ENCODE measurements at regions not wholly inside any gene's neighbourhood (a gene's known extent, or its start where the extent isn't known, plus 50 kb on each side); places are given as distances from the start of the nearest gene placed in this dataset.

DNA sequence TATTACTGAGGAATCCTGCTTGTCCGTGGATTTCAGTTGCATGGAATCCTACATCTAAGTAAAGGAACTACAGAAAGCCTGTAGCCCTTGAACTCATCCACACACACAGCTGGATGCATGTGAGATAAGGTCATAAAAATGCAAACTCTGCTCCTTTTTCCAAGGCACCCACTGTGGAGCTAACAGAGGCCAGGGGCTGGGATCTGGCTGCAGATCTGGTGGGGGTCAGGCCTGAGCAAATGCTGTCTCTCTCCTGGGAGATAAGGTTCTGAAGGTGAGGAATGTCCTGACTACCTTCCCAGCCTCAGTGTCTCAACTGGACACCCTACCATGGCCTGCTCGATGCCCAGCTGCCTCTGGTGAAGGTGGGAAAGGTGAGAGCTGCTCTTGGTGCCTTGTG lies 321.5 kb downstream of the LRFN2 start:
- H3K27ac ChIP-seq = no peak overlapping the region
- H3K4me1 ChIP-seq = no peaks in the 10 kb centered on the region
- no peaks in the 10 kb centered on the region for H3K36me3 ChIP-seq
- intact Hi-C loops (cut with DNase I; ENCODE audit: low total_unique reads) = no loop called here
- DNase-seq = no peak
- no peak overlapping the region for H3K4me3 ChIP-seq
- H3K27me3 ChIP-seq (replicated peaks in 1 of 7) = peaks cover 0 to 7% (median 0%) of the 10 kb centered on the region in 7 donors
- no peaks in the 10 kb centered on the region for H3K9me3 ChIP-seq
- TF ChIP-seq POLR2AphosphoS5 (IDR thresholded peaks at IDR 0.05) (no peak), POLR2A (IDR thresholded peaks at IDR 0.05) (no peak)
- TF ChIP-seq, protein P1, sequence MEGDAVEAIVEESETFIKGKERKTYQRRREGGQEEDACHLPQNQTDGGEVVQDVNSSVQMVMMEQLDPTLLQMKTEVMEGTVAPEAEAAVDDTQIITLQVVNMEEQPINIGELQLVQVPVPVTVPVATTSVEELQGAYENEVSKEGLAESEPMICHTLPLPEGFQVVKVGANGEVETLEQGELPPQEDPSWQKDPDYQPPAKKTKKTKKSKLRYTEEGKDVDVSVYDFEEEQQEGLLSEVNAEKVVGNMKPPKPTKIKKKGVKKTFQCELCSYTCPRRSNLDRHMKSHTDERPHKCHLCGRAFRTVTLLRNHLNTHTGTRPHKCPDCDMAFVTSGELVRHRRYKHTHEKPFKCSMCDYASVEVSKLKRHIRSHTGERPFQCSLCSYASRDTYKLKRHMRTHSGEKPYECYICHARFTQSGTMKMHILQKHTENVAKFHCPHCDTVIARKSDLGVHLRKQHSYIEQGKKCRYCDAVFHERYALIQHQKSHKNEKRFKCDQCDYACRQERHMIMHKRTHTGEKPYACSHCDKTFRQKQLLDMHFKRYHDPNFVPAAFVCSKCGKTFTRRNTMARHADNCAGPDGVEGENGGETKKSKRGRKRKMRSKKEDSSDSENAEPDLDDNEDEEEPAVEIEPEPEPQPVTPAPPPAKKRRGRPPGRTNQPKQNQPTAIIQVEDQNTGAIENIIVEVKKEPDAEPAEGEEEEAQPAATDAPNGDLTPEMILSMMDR (IDR thresholded peaks at IDR 0.05 in 8 of 11, conservative IDR thresholded peaks at IDR 0.05 in 3 of 11) = no peak
- 49 to 74% (median 72%) methylated on average over 2 of the region's 2 CpGs for WGBS, 5 donors

DNA sequence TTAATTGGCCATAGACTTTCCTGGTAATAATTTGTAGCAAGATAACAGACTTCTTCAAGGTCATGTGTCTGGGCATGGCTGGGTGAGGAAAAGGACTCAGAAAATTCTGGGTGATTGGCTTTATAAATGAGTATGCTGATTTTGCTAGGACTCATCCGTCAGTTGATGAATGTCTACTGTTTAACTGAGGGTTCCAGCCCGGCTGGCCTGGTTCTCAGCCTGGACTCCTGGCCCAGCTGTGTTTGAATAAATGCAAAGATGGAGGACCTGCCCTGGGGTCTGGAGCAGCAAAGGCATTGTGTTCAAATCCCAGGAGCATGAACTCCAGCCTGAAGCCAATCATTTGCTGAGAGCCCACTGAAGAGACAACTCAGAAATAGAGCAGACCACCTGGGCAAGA lies 323.2 kb downstream of the LRFN2 start:
- H3K4me3 ChIP-seq = no peak overlapping the region
- no peaks in the 10 kb centered on the region for H3K36me3 ChIP-seq
- H3K4me1 ChIP-seq = no peaks in the 10 kb centered on the region
- H3K27ac ChIP-seq = no peak overlapping the region
- H3K27me3 ChIP-seq (replicated peaks in 1 of 7) = peaks cover 0 to 5% (median 0%) of the 10 kb centered on the region in 7 donors
- intact Hi-C loops (cut with DNase I; ENCODE audit: low total_unique reads) = no loop called here
- TF ChIP-seq POLR2AphosphoS5 (IDR thresholded peaks at IDR 0.05) = no peak
- no peak for TF ChIP-seq POLR2A (IDR thresholded peaks at IDR 0.05)
- TF ChIP-seq, protein P1 (IDR thresholded peaks at IDR 0.05 in 8 of 11, conservative IDR thresholded peaks at IDR 0.05 in 3 of 11) = no peak
- 42 to 89% (median 47%) methylated on average over 1 to 2 of the region's 2 CpGs for whole genome bisulfite sequencing, 5 donors
- no peak for DNase-seq
- no peaks in the 10 kb centered on the region for H3K9me3 ChIP-seq

DNA sequence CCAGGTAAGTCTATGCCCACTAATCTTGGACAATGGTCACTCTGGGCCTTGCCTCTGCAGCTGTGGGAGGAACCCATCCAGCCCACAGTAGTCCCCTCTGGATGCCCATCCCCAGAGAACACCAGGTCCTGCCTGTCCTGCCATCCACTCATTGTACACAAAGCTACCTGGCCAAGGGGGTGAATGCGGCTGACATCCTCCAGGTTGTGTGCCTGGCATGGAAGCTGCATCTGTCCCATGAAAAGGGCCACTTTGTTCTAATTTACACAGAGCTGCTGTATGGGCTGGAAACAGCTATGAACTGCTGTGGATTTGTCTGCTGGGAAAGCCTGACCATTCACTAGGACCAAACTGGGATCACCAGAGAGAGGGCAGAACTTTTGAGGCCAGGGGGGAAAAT lies 324.8 kb downstream of the LRFN2 start:
- H3K4me3 ChIP-seq = no peak overlapping the region
- no peaks in the 10 kb centered on the region for H3K4me1 ChIP-seq
- peaks cover 0 to 12% (median 0%) of the 10 kb centered on the region in 7 donors for H3K27me3 ChIP-seq (replicated peaks in 1 of 7)
- 90 to 100% (median 97%) methylated on average over 1 of the region's 1 CpG; no CpG with 5 or more reads in 2 of the 5 donors for WGBS, 5 donors
- intact Hi-C loops (cut with DNase I; ENCODE audit: low total_unique reads) = no loop called here
- DNase-seq = no peak
- no peaks in the 10 kb centered on the region for H3K36me3 ChIP-seq
- TF ChIP-seq, protein P1 (IDR thresholded peaks at IDR 0.05 in 8 of 11, conservative IDR thresholded peaks at IDR 0.05 in 3 of 11) = no peak
- TF ChIP-seq POLR2AphosphoS5 (IDR thresholded peaks at IDR 0.05) (no peak), POLR2A (IDR thresholded peaks at IDR 0.05) (no peak)
- H3K9me3 ChIP-seq = no peaks in the 10 kb centered on the region
- H3K27ac ChIP-seq = no peak overlapping the region

DNA sequence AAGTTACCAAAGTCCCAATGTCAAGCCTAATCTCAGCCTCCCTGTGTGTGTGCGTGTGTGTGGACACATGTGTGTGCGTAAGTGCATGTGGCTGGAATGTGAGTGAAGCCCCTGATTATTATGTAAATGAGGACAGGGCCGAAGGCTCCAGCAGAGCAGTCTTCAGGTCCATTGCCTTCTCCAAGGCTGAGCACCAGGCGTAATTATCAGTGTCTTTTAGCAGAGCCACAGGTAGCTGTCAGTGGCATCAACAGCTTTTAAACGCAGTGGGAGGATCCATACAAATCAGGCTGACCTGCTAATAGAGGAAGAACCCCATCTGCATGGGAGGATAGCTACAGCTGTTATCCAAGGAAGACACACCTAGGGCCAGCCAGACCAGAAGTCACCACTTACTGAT lies 324.3 kb upstream of the MOCS1 start:
- no peak for DNase-seq
- 60 to 84% (median 76%) methylated on average over 5 of the region's 5 CpGs for WGBS, 5 donors
- peaks cover 0 to 12% (median 0%) of the 10 kb centered on the region in 7 donors for H3K27me3 ChIP-seq (replicated peaks in 1 of 7)
- intact Hi-C loops (cut with DNase I; ENCODE audit: low total_unique reads) = no loop called here
- H3K4me3 ChIP-seq = no peak overlapping the region
- TF ChIP-seq, protein P1 (IDR thresholded peaks at IDR 0.05 in 8 of 11, conservative IDR thresholded peaks at IDR 0.05 in 3 of 11) = no peak
- TF ChIP-seq POLR2AphosphoS5 (IDR thresholded peaks at IDR 0.05) (no peak), POLR2A (IDR thresholded peaks at IDR 0.05) (no peak)
- H3K9me3 ChIP-seq = no peaks in the 10 kb centered on the region
- no peaks in the 10 kb centered on the region for H3K36me3 ChIP-seq
- no peak overlapping the region for H3K27ac ChIP-seq
- H3K4me1 ChIP-seq = no peaks in the 10 kb centered on the region
